ENCODE measurements at regions not wholly inside any gene's neighbourhood (a gene's known extent, or its start where the extent isn't known, plus 50 kb on each side); places are given as distances from the start of the nearest gene placed in this dataset.

- peak; percentile 51 to 53 for DNase-seq (ENCODE audit: low read depth in 2 of 2)
These were observed 509.6 kb upstream of the CXADR start for GRCh38 chr21:17003258-17003615.

GRCh38 chr21:17003763-17004373 is 509.0 kb upstream of the CXADR start:
- DNase-seq (ENCODE audit: low read depth in 2 of 2), result no peak

- no peak for DNase-seq (ENCODE audit: low read depth in 2 of 2)
These were observed 480.6 kb upstream of the CXADR start for GRCh38 chr21:17032141-17032655.

GRCh38 chr21:17044696-17045095 is 468.1 kb upstream of the CXADR start:
- no peak for DNase-seq (ENCODE audit: low read depth in 2 of 2)

GRCh38 chr21:17045214-17045853 is 467.5 kb upstream of the CXADR start:
- DNase-seq (ENCODE audit: low read depth in 2 of 2), result peak; percentile 8 to 15

- DNase-seq (ENCODE audit: low read depth in 2 of 2), result no peak
These were observed 463.9 kb upstream of the CXADR start for GRCh38 chr21:17048974-17049373.

GRCh38 chr21:17050156-17050555 is 462.7 kb upstream of the CXADR start:
- no peak for DNase-seq (ENCODE audit: low read depth in 2 of 2)

- DNase-seq (ENCODE audit: low read depth in 2 of 2), result no peak
These were observed 462.2 kb upstream of the CXADR start for GRCh38 chr21:17050646-17051045.

GRCh38 chr21:17051054-17051453 is 461.8 kb upstream of the CXADR start:
- DNase-seq (ENCODE audit: low read depth in 2 of 2), result no peak

- no peak for DNase-seq (ENCODE audit: low read depth in 2 of 2)
These were observed 459.5 kb upstream of the CXADR start for GRCh38 chr21:17053321-17053720.

GRCh38 chr21:17059936-17060335 is 452.9 kb upstream of the CXADR start:
- DNase-seq (ENCODE audit: low read depth in 2 of 2), result no peak

- no peak for DNase-seq (ENCODE audit: low read depth in 2 of 2)
These were observed 446.8 kb upstream of the CXADR start for GRCh38 chr21:17066006-17066405.

- no peak for DNase-seq (ENCODE audit: low read depth in 2 of 2)
These were observed 441.8 kb upstream of the CXADR start for GRCh38 chr21:17071093-17071492.

GRCh38 chr21:17081193-17081592 is 431.6 kb upstream of the CXADR start:
- DNase-seq (ENCODE audit: low read depth in 2 of 2), result no peak

GRCh38 chr21:17082843-17083483 is 429.9 kb upstream of the CXADR start:
- DNase-seq (ENCODE audit: low read depth in 2 of 2), result no peak

- DNase-seq (ENCODE audit: low read depth in 2 of 2), result no peak
These were observed 427.1 kb upstream of the CXADR start for GRCh38 chr21:17085707-17086106.

- no peak for DNase-seq (ENCODE audit: low read depth in 2 of 2)
These were observed 424.3 kb upstream of the CXADR start for GRCh38 chr21:17088500-17088899.

GRCh38 chr21:17089091-17089491 is 423.8 kb upstream of the CXADR start:
- no peak for DNase-seq (ENCODE audit: low read depth in 2 of 2)

GRCh38 chr21:17101696-17102095 is 411.1 kb upstream of the CXADR start:
- DNase-seq (ENCODE audit: low read depth in 2 of 2), result no peak

GRCh38 chr21:17105932-17106331 is 406.9 kb upstream of the CXADR start:
- DNase-seq (ENCODE audit: low read depth in 2 of 2), result no peak

- no peak for DNase-seq (ENCODE audit: low read depth in 2 of 2)
These were observed 398.8 kb upstream of the CXADR start for GRCh38 chr21:17114045-17114444.

GRCh38 chr21:17118638-17119384 is 394.0 kb upstream of the CXADR start:
- no peak for DNase-seq (ENCODE audit: low read depth in 2 of 2)

Measured in fibroblast of skin of left quadriceps (primary cell).